ENCODE measurements at regions not wholly inside any gene's neighbourhood (a gene's known extent, or its start where the extent isn't known, plus 50 kb on each side); places are given as distances from the start of the nearest gene placed in this dataset.
A peak's percentile ranks its signal among the peaks of the same experiment; 100 is the strongest.
"Not testable (repeated sequence)": the region's sequence is repeated elsewhere in the genome, so short reads cannot be mapped to it uniquely, and the experiment has no call there.

- DNase-seq, result no peak
Observed at GRCh38 chr3:101950985-101951733, 101.8 kb downstream of the NFKBIZ start.

GRCh38 chr3:101954361-101954760, 105.0 kb downstream of the NFKBIZ start:
- DNase-seq, result no peak

GRCh38 chr3:101954936-101955335, 105.6 kb downstream of the NFKBIZ start:
- no peak for DNase-seq

GRCh38 chr3:101962055-101962454, 112.7 kb downstream of the NFKBIZ start:
- no peak for DNase-seq

- DNase-seq, result peak; percentile 33
Observed at GRCh38 chr3:101963902-101964362, 114.6 kb downstream of the NFKBIZ start.

GRCh38 chr3:101964861-101965260, 115.5 kb downstream of the NFKBIZ start:
- DNase-seq, result no peak

- no peak for DNase-seq
Observed at GRCh38 chr3:101966226-101966625, 116.9 kb downstream of the NFKBIZ start.

- DNase-seq, result no peak
Observed at GRCh38 chr3:101970212-101970611, 120.9 kb downstream of the NFKBIZ start.

- DNase-seq, result no peak
Observed at GRCh38 chr3:101970905-101971304, 121.6 kb downstream of the NFKBIZ start.

- no peak for DNase-seq
Observed at GRCh38 chr3:101972430-101973162, 123.3 kb downstream of the NFKBIZ start.

- no peak for DNase-seq
Observed at GRCh38 chr3:101973163-101973505, 123.8 kb downstream of the NFKBIZ start.

- not testable (repeated sequence) for DNase-seq
Observed at GRCh38 chr3:101975415-101975814, 126.1 kb downstream of the NFKBIZ start.

GRCh38 chr3:101976473-101976872, 127.2 kb downstream of the NFKBIZ start:
- no peak for DNase-seq

- no peak for DNase-seq
Observed at GRCh38 chr3:101978348-101978747, 129.0 kb downstream of the NFKBIZ start.

- DNase-seq, result no peak
Observed at GRCh38 chr3:101979033-101979432, 129.7 kb downstream of the NFKBIZ start.

- no peak for DNase-seq
Observed at GRCh38 chr3:101984356-101984755, 135.0 kb downstream of the NFKBIZ start.

- peak; percentile 64 for DNase-seq
Observed at GRCh38 chr3:101988596-101988995, 139.3 kb downstream of the NFKBIZ start.

- peak; percentile 25 for DNase-seq
Observed at GRCh38 chr3:101989578-101990200, 140.4 kb downstream of the NFKBIZ start.

GRCh38 chr3:101992863-101993262, 143.5 kb downstream of the NFKBIZ start:
- DNase-seq, result no peak

- no peak for DNase-seq
Observed at GRCh38 chr3:101994386-101994785, 145.1 kb downstream of the NFKBIZ start.

- DNase-seq, result no peak
Observed at GRCh38 chr3:101995371-101996046, 146.2 kb downstream of the NFKBIZ start.

GRCh38 chr3:101996832-101997231, 147.5 kb downstream of the NFKBIZ start:
- DNase-seq, result no peak

- DNase-seq, result no peak
Observed at GRCh38 chr3:101998256-101998926, 149.1 kb downstream of the NFKBIZ start.
